ENCODE measurements at regions not wholly inside any gene's neighbourhood (a gene's known extent, or its start where the extent isn't known, plus 50 kb on each side); places are given as distances from the start of the nearest gene placed in this dataset.
"Not testable (repeated sequence)": the region's sequence is repeated elsewhere in the genome, so short reads cannot be mapped to it uniquely, and the experiment has no call there.

- not testable (repeated sequence) for DNase-seq
These were observed 952.3 kb upstream of the PCDH20 start for GRCh38 chr13:62367971-62368370.

GRCh38 chr13:62360609-62361008 lies 945.0 kb upstream of the PCDH20 start:
- peak; percentile 47 to 67 for DNase-seq

- no peak for DNase-seq
These were observed 942.9 kb upstream of the PCDH20 start for GRCh38 chr13:62358646-62358932.

- peak in 1 of 2 experiments; percentile 6 for DNase-seq
These were observed 942.4 kb upstream of the PCDH20 start for GRCh38 chr13:62357887-62358645.

GRCh38 chr13:62356977-62357376 lies 941.3 kb upstream of the PCDH20 start:
- no peak for DNase-seq

- no peak for DNase-seq
These were observed 921.6 kb upstream of the PCDH20 start for GRCh38 chr13:62337109-62337880.

- DNase-seq, result no peak
These were observed 920.9 kb upstream of the PCDH20 start for GRCh38 chr13:62336507-62336906.

GRCh38 chr13:62333466-62333865 lies 917.8 kb upstream of the PCDH20 start:
- DNase-seq, result no peak

- DNase-seq, result no peak
These were observed 915.7 kb upstream of the PCDH20 start for GRCh38 chr13:62331384-62331783.

- no peak for DNase-seq
These were observed 911.7 kb upstream of the PCDH20 start for GRCh38 chr13:62327367-62327766.

GRCh38 chr13:62324842-62325241 lies 909.2 kb upstream of the PCDH20 start:
- no peak for DNase-seq

- no peak for DNase-seq
These were observed 906.2 kb upstream of the PCDH20 start for GRCh38 chr13:62321895-62322294.

- no peak for DNase-seq
These were observed 905.5 kb upstream of the PCDH20 start for GRCh38 chr13:62321139-62321538.

GRCh38 chr13:62320129-62321108 lies 904.8 kb upstream of the PCDH20 start:
- peak; percentile 28 to 33 for DNase-seq

- no peak for DNase-seq
These were observed 894.3 kb upstream of the PCDH20 start for GRCh38 chr13:62309904-62310303.

GRCh38 chr13:62305756-62306155 lies 890.1 kb upstream of the PCDH20 start:
- no peak for DNase-seq

- DNase-seq, result no peak
These were observed 886.7 kb upstream of the PCDH20 start for GRCh38 chr13:62302341-62302740.

GRCh38 chr13:62299988-62300387 lies 884.3 kb upstream of the PCDH20 start:
- peak in 1 of 2 experiments; percentile 16 for DNase-seq

- DNase-seq, result no peak
These were observed 881.2 kb upstream of the PCDH20 start for GRCh38 chr13:62296812-62297211.

- no peak for DNase-seq
These were observed 878.6 kb upstream of the PCDH20 start for GRCh38 chr13:62294244-62294643.

- DNase-seq, result no peak
These were observed 877.2 kb upstream of the PCDH20 start for GRCh38 chr13:62292714-62293480.

GRCh38 chr13:62290542-62290941 lies 874.9 kb upstream of the PCDH20 start:
- DNase-seq, result no peak

Measured in NCI-H1930 (cell line).